ENCODE measurements at regions not wholly inside any gene's neighbourhood (a gene's known extent, or its start where the extent isn't known, plus 50 kb on each side); places are given as distances from the start of the nearest gene placed in this dataset.

- TF ChIP-seq, protein P1, sequence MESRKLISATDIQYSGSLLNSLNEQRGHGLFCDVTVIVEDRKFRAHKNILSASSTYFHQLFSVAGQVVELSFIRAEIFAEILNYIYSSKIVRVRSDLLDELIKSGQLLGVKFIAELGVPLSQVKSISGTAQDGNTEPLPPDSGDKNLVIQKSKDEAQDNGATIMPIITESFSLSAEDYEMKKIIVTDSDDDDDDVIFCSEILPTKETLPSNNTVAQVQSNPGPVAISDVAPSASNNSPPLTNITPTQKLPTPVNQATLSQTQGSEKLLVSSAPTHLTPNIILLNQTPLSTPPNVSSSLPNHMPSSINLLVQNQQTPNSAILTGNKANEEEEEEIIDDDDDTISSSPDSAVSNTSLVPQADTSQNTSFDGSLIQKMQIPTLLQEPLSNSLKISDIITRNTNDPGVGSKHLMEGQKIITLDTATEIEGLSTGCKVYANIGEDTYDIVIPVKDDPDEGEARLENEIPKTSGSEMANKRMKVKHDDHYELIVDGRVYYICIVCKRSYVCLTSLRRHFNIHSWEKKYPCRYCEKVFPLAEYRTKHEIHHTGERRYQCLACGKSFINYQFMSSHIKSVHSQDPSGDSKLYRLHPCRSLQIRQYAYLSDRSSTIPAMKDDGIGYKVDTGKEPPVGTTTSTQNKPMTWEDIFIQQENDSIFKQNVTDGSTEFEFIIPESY (IDR thresholded peaks at IDR 0.05): no peak
- peak; percentile 58 for TF ChIP-seq FOXA2 (IDR thresholded peaks at IDR 0.05)
- peak in 1 of 2 donors; percentile 9 for TF ChIP-seq RAD21 (IDR thresholded peaks at IDR 0.05)
- no peak for TF ChIP-seq JUND (IDR thresholded peaks at IDR 0.05)
- TF ChIP-seq HNF4A (conservative IDR thresholded peaks at IDR 0.05): peak in 1 of 2 donors; percentile 38
- TF ChIP-seq GABPA (IDR thresholded peaks at IDR 0.05 in 1 of 2, conservative IDR thresholded peaks at IDR 0.05 in 1 of 2): no peak
- TF ChIP-seq MAX (IDR thresholded peaks at IDR 0.05): no peak
- TF ChIP-seq RXRA (IDR thresholded peaks at IDR 0.05): peak in 1 of 2 donors; percentile 50
- TF ChIP-seq HNF4G (IDR thresholded peaks at IDR 0.05): no peak
Measured at GRCh38 chr5:166561759-166562158, 1729.7 kb upstream of the WWC1 start (continued).

- no peak for DNase-seq (ENCODE audit: low spot score)
- 6% methylated on average over 1 of the region's 1 CpG for WGBS
Measured at GRCh38 chr5:166562246-166562645, 1729.2 kb upstream of the WWC1 start.

GRCh38 chr5:166566725-166567124 lies 1724.7 kb upstream of the WWC1 start:
- H3K9ac ChIP-seq (ENCODE audit: low read depth in 1 of 2, low read length in 2 of 2): no peak overlapping the region
- no peak for DNase-seq (ENCODE audit: low spot score)

More at GRCh38 chr5:166562246-166562645, 1729.2 kb upstream of the WWC1 start:
- Histone ChIP-seq H3K4me1 (ENCODE audit: control insufficient read depth in 4 of 4, insufficient read depth in 4 of 4, low read length in 3 of 4) (peaks cover 0 to 7% (median 0%) of the 10 kb centered on the region in 4 donors), H3K9ac (ENCODE audit: low read depth in 1 of 2, low read length in 2 of 2) (no peak overlapping the region), H3K27me3 (ENCODE audit: control insufficient read depth in 4 of 4, insufficient read depth in 4 of 4, low read length in 3 of 4) (no peaks in the 10 kb centered on the region), H3K4me3 (ENCODE audit: low read depth in 1 of 3, low read length in 3 of 3) (no peak overlapping the region), H3K36me3 (ENCODE audit: control insufficient read depth in 4 of 4, insufficient read depth in 3 of 4, low read depth in 1 of 4, low read length in 3 of 4) (no peaks in the 10 kb centered on the region), H3K9me3 (ENCODE audit: control insufficient read depth in 4 of 4, low read length in 3 of 4) (peaks cover 0 to 3% (median under 1%) of the 10 kb centered on the region in 4 donors), H3K27ac (ENCODE audit: low read depth in 1 of 2, low read length in 2 of 2) (no peak overlapping the region)
- TF ChIP-seq, protein P2, sequence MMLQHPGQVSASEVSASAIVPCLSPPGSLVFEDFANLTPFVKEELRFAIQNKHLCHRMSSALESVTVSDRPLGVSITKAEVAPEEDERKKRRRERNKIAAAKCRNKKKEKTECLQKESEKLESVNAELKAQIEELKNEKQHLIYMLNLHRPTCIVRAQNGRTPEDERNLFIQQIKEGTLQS (IDR thresholded peaks at IDR 0.05): no peak
- TF ChIP-seq, protein P3, sequence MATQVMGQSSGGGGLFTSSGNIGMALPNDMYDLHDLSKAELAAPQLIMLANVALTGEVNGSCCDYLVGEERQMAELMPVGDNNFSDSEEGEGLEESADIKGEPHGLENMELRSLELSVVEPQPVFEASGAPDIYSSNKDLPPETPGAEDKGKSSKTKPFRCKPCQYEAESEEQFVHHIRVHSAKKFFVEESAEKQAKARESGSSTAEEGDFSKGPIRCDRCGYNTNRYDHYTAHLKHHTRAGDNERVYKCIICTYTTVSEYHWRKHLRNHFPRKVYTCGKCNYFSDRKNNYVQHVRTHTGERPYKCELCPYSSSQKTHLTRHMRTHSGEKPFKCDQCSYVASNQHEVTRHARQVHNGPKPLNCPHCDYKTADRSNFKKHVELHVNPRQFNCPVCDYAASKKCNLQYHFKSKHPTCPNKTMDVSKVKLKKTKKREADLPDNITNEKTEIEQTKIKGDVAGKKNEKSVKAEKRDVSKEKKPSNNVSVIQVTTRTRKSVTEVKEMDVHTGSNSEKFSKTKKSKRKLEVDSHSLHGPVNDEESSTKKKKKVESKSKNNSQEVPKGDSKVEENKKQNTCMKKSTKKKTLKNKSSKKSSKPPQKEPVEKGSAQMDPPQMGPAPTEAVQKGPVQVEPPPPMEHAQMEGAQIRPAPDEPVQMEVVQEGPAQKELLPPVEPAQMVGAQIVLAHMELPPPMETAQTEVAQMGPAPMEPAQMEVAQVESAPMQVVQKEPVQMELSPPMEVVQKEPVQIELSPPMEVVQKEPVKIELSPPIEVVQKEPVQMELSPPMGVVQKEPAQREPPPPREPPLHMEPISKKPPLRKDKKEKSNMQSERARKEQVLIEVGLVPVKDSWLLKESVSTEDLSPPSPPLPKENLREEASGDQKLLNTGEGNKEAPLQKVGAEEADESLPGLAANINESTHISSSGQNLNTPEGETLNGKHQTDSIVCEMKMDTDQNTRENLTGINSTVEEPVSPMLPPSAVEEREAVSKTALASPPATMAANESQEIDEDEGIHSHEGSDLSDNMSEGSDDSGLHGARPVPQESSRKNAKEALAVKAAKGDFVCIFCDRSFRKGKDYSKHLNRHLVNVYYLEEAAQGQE (IDR thresholded peaks at IDR 0.05): peak; percentile 93

More at GRCh38 chr5:166566725-166567124, 1724.7 kb upstream of the WWC1 start:
- no peaks in the 10 kb centered on the region for H3K36me3 ChIP-seq (ENCODE audit: control insufficient read depth in 4 of 4, insufficient read depth in 3 of 4, low read depth in 1 of 4, low read length in 3 of 4)
- no peak overlapping the region for H3K4me3 ChIP-seq (ENCODE audit: low read depth in 1 of 3, low read length in 3 of 3)
- no peak overlapping the region for H3K27ac ChIP-seq (ENCODE audit: low read depth in 1 of 2, low read length in 2 of 2)
- H3K4me1 ChIP-seq (ENCODE audit: control insufficient read depth in 4 of 4, insufficient read depth in 4 of 4, low read length in 3 of 4): peaks cover 0 to 7% (median 0%) of the 10 kb centered on the region in 4 donors
- TF ChIP-seq RAD21 (IDR thresholded peaks at IDR 0.05) (no peak), JUND (IDR thresholded peaks at IDR 0.05) (no peak), TAF1 (conservative IDR thresholded peaks at IDR 0.05) (no peak), EGR1 (IDR thresholded peaks at IDR 0.05; ENCODE audit: low read depth in 2 of 2) (no peak), GABPA (IDR thresholded peaks at IDR 0.05 in 1 of 2, conservative IDR thresholded peaks at IDR 0.05 in 1 of 2) (no peak), FOXA1 (IDR thresholded peaks at IDR 0.05) (no peak), RXRA (IDR thresholded peaks at IDR 0.05) (no peak)
- TF ChIP-seq, protein P1 (IDR thresholded peaks at IDR 0.05): no peak
- no peaks in the 10 kb centered on the region for H3K9me3 ChIP-seq (ENCODE audit: control insufficient read depth in 4 of 4, low read length in 3 of 4)
- 55% methylated on average over 1 of the region's 1 CpG for WGBS
- no peaks in the 10 kb centered on the region for H3K27me3 ChIP-seq (ENCODE audit: control insufficient read depth in 4 of 4, insufficient read depth in 4 of 4, low read length in 3 of 4)

All from liver (tissue), 7 donors.